Heart left ventricle (tissue), 16 donors: ENCODE measurements at regions not wholly inside any gene's neighbourhood (a gene's known extent, or its start where the extent isn't known, plus 50 kb on each side); places are given as distances from the start of the nearest gene placed in this dataset.

Experiments used
- ATAC-seq, 4 donors: fragments of 200-7000 bp; cut with Tn5 transposase; one replicate each; pipeline ENCODE4 v1.9.1; 2020 to 2022; ENCODE audit warnings: moderate library complexity in 4 of 4, mild to moderate bottlenecking in 3 of 4, moderate number of reproducible peaks in 1 of 4
- DNase-seq, 5 donors: peaks; one replicate each; pipeline ENCODE4 v3.0.0-alpha.2; 2020
- H3K27ac ChIP-seq, 12 donors: fragments of 200-600 bp; sonication (generic) in 4 of 12; one replicate each; pipeline versions ENCODE4 v1.5.0 to v1.8.0; 2016 to 2022; ENCODE audit warnings: mild to moderate bottlenecking in 2 of 12
- H3K27me3 ChIP-seq, 9 donors: fragments of 200-600 bp; sonication (generic) in 2 of 9; one replicate each; pipeline versions ENCODE4 v1.5.1 to v1.8.0; 2016 to 2022; ENCODE audit warnings: mild to moderate bottlenecking in 3 of 9
- H3K36me3 ChIP-seq, 9 donors: fragments of 200-600 bp; sonication (generic) in 2 of 9; one replicate each; pipeline versions ENCODE4 v1.5.0 to v1.8.0; 2018 to 2022; ENCODE audit warnings: mild to moderate bottlenecking in 2 of 9
- H3K4me1 ChIP-seq, 12 donors: fragments of 200-600 bp; sonication (generic) in 4 of 12; one replicate each; pipeline versions ENCODE4 v1.5.0 to v1.8.0; 2016 to 2022; ENCODE audit warnings: mild to moderate bottlenecking in 3 of 12
- H3K4me3 ChIP-seq, 12 donors: fragments of 200-600 bp; sonication (generic) in 4 of 12; one replicate each; pipeline versions ENCODE4 v1.5.0 to v1.8.0; 2017 to 2022; ENCODE audit warnings: mild to moderate bottlenecking in 9 of 12, moderate library complexity in 4 of 12
- H3K9me3 ChIP-seq, 12 donors: fragments of 200-600 bp; sonication (generic) in 4 of 12; one replicate each; pipeline versions ENCODE4 v1.5.0 to v1.8.0; 2016 to 2022; ENCODE audit warnings: mild to moderate bottlenecking in 1 of 12
- POLR2A ChIP-seq, 2 donors: fragments of 450-650 bp; IDR thresholded peaks; one replicate each; pipeline ENCODE4 v1.6.1; 2017; ENCODE audit warnings: antibody characterized with exemption in 2 of 2, mild to moderate bottlenecking in 2 of 2, moderate library complexity in 2 of 2
- WGBS, 4 donors: extraction: QIAGEN DNeasy Blood & Tissue Kit in 2 of 4; methylation state at CpG; one replicate each; pipeline versions ENCODE4 v1.1.5 to v1.1.7; 2013 to 2018; 5-methylcytosine and 5-hydroxymethylcytosine counted together
- intact Hi-C, 10 donors: fragments of 100-400 bp; cut with DNase I; formaldehyde crosslinking; loops; one replicate each; pipeline versions ENCODE4 v1.11.1 to v1.14.2; 2022
- TF ChIP-seq, protein P1 (sequence below), 12 donors: fragments of 200-600 bp; sonication (generic) in 4 of 12; IDR thresholded peaks; one replicate each; pipeline versions ENCODE4 v1.5.0 to v1.8.0; 2018 to 2022; ENCODE audit warnings: antibody characterized with exemption in 12 of 12, mild to moderate bottlenecking in 5 of 12
- donor health status: ischemic (EF 13 %, LVEDD 7.1; RV severe dilation, severe dysfunction).
- donor health status: healthy with polysubstance abuse.
- donor health status: DM: no; HTN: yes; CAD: no.
- donor health status: DM: no; HTN: no; CAD: no.
- donor health status: ischemic (EF 25% LVEDD 6.9; RV normal size, moderate dysfunction).
- donor health status: ischemic (EF 25% LVEDD 5.7; RV mildly dilated, moderate dysfunction).
- donor health status: healthy.
- donor health status: DM: yes; HTN: yes; CAD: no.
- donor health status: ischemic (EF 35%, LVEDD 5.7; RV mildly dilated, moderate dysfunction).
- donor health status: nonischemic (EF 11% LVEDD 7.7; RV severe dilation, severe dysfunction).
- donor health status: DM: yes; HTN: yes; CAD: no.
- donor health status: PGD.
- donor health status: ischemic (EF 29% LVEDD 5.4; RV normal size, mild dysfunction).
- donor health status: nonischemic (EF 23%, LVEDD 6.1; RV moderate dilation, normal function).

DNA sequence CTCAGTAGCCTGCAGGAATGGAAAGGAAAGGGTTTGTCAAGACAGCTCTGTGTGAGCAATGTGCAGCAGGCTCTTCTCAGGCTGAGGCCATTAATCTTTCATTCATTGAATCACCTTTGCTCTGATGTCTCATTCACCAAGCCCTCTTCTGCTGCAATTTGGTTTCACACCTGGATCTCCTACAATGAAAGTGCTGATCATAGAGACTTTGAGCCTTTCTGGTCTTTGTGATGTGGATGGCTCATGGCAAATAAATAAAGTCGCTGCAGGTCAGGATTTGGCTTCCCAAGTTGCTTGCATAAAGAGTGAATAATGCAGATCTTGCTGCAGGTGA lies 95.8 kb upstream of the SPRED2 start:
- intact Hi-C loops, result no loop called here
- ATAC-seq (no peak), DNase-seq (no peak)
- H3K27me3 ChIP-seq, result no peaks in the 10 kb centered on the region
- H3K4me3 ChIP-seq, result no peak overlapping the region
- 81 to 95% (median 90%) methylated on average over 1 of the region's 1 CpG for WGBS, 4 donors
- no peaks in the 10 kb centered on the region for H3K9me3 ChIP-seq
- no peak overlapping the region for H3K27ac ChIP-seq
- peaks cover 0 to 4% (median 0%) of the 10 kb centered on the region in 12 donors for H3K4me1 ChIP-seq
- no peaks in the 10 kb centered on the region for H3K36me3 ChIP-seq
- no peak for TF ChIP-seq POLR2A (IDR thresholded peaks at IDR 0.05)
- TF ChIP-seq, protein P1, sequence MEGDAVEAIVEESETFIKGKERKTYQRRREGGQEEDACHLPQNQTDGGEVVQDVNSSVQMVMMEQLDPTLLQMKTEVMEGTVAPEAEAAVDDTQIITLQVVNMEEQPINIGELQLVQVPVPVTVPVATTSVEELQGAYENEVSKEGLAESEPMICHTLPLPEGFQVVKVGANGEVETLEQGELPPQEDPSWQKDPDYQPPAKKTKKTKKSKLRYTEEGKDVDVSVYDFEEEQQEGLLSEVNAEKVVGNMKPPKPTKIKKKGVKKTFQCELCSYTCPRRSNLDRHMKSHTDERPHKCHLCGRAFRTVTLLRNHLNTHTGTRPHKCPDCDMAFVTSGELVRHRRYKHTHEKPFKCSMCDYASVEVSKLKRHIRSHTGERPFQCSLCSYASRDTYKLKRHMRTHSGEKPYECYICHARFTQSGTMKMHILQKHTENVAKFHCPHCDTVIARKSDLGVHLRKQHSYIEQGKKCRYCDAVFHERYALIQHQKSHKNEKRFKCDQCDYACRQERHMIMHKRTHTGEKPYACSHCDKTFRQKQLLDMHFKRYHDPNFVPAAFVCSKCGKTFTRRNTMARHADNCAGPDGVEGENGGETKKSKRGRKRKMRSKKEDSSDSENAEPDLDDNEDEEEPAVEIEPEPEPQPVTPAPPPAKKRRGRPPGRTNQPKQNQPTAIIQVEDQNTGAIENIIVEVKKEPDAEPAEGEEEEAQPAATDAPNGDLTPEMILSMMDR (IDR thresholded peaks at IDR 0.05), result no peak

DNA sequence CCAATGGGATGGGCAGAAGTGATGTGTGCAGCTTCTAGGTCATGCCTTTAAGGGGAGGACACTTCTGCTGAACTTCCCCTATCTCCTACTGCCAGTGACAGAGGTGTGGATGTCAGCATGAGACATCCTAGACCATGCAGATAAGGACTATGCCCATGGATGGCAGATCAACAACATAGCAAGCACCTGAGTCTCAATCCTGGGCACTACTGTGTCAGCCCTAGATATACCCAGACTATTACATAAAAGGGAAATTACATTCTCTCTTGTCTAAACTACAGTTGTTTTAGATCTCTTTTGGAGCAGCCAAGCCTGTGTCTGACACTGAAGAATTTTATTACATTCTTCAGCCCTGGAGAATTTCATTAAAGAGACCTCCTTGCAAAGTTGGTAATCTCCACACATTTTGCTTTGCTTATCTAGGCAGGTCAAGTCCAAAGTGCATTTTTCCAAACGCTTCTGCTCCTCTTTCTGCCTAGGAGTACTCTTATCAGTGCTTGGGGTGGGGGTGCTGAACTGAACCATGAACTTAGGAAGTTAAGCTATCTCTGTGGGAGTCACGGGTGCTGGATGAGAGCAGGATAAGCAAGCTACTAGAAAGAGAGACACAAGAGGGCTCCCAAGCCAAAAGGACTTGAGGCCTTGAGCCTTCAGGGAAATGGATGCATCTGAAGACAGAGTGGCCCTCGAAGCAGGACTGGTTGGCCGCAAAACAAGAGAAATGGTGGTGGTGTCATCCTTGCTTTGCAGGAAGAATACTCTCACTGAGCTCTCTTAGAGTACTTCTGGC lies 95.2 kb upstream of the SPRED2 start:
- Histone ChIP-seq H3K9me3 (no peaks in the 10 kb centered on the region), H3K27ac (no peak overlapping the region), H3K27me3 (no peaks in the 10 kb centered on the region), H3K4me3 (no peak overlapping the region), H3K4me1 (peaks cover 0 to 4% (median 0%) of the 10 kb centered on the region in 12 donors), H3K36me3 (no peaks in the 10 kb centered on the region)
- WGBS, 4 donors, result 56 to 74% (median 63%) methylated on average over 4 of the region's 4 CpGs
- TF ChIP-seq, protein P1 (IDR thresholded peaks at IDR 0.05), result no peak
- no peak for TF ChIP-seq POLR2A (IDR thresholded peaks at IDR 0.05)
- DNase-seq (no peak), ATAC-seq (no peak)
- intact Hi-C loops, result no loop called here

DNA sequence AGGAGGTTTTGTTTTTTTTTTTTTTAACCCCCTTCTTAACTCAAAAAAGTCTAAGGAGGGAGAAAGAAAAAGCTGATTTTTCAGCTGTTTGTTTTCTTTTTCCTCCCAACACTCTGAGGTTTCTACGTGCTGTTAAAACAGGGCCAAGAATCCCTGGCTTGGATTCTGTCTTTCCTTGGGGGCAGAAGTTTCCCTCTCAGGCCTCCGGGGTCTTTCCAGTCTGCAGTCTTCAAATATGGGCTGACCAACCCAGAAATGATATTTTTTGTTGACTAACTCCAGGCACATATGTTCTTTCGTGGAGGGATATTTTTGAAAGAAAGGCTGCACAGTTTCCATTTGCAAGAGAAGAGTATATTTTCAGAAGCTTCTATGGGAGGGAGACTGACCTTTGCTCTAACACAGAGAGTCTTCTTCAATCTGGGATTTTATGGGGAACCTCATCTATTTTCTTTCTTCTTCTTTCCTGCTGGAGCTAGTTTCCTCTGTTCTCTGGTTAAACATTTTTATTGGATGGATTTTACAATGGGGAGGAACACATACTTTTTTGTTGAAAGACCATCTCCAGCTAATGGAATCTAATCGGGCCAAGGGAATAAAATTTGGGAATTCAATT lies 93.3 kb upstream of the SPRED2 start:
- TF ChIP-seq POLR2A (IDR thresholded peaks at IDR 0.05), result no peak
- TF ChIP-seq, protein P1 (IDR thresholded peaks at IDR 0.05), result no peak
- 64 to 72% (median 68%) methylated on average over 4 of the region's 4 CpGs for WGBS, 4 donors

DNA sequence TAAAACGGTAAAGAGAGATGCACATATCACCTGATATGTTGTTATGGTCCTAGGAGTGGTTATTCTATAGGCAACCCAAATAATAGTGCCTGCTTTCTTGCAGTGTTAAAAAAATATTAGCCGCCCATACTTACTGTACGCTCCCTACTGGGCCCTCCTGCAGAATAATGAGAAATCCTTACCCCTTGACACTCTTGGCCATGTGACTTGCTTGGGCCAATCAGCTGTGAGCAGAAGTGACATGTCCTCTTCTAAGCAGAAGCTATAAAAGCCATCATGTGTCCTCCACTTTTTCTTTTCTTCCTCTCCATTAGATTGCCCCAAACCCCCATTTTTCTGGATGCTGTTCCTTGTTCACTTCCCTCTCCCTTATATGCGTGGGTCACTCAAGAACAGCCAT lies 90.5 kb upstream of the SPRED2 start:
- ATAC-seq (no peak), DNase-seq (no peak)
- Histone ChIP-seq H3K4me3 (no peak overlapping the region), H3K4me1 (peaks cover 0 to 4% (median 0%) of the 10 kb centered on the region in 12 donors), H3K27me3 (no peaks in the 10 kb centered on the region), H3K9me3 (peaks cover 0 to 3% (median 0%) of the 10 kb centered on the region in 12 donors), H3K27ac (no peak overlapping the region), H3K36me3 (no peaks in the 10 kb centered on the region)
- WGBS, 4 donors, result 93 to 99% (median 96%) methylated on average over 4 of the region's 4 CpGs
- intact Hi-C loops, result no loop called here
- TF ChIP-seq, protein P1 (IDR thresholded peaks at IDR 0.05), result no peak
- TF ChIP-seq POLR2A (IDR thresholded peaks at IDR 0.05), result no peak

More for the DNA sequence above, 93.3 kb upstream of the SPRED2 start:
- intact Hi-C loops, result no loop called here
- no peak for ATAC-seq
- H3K27ac ChIP-seq, result peak overlapping the region in 1 of 12 donors; percentile 40
- H3K36me3 ChIP-seq, result no peaks in the 10 kb centered on the region
- DNase-seq, result no peak
- H3K4me1 ChIP-seq, result peaks cover 0 to 4% (median 0%) of the 10 kb centered on the region in 12 donors
- H3K27me3 ChIP-seq, result no peaks in the 10 kb centered on the region
- H3K9me3 ChIP-seq, result no peaks in the 10 kb centered on the region
- no peak overlapping the region for H3K4me3 ChIP-seq
